Prostate gland (tissue), 2 donors: ENCODE measurements at regions not wholly inside any gene's neighbourhood (a gene's known extent, or its start where the extent isn't known, plus 50 kb on each side); places are given as distances from the start of the nearest gene placed in this dataset.
A peak's percentile ranks its signal among the peaks of the same experiment; 100 is the strongest.

Source experiments
- DNase-seq: peaks from one replicate; pipeline ENCODE4 v3.0.0-alpha.2; 2019; ENCODE audit warnings: low spot score
- H3K27ac ChIP-seq, 2 donors: fragments of 200-600 bp; sonication (generic); 2 replicates each; pipeline ENCODE4 v1.5.1; 2017 to 2019
- H3K27me3 ChIP-seq: fragments of 200-600 bp; sonication (generic); replicated peaks from 2 replicates; pipeline ENCODE4 v1.5.1; 2019; ENCODE audit not compliant: insufficient read depth
- H3K36me3 ChIP-seq, 2 donors: fragments of 200-600 bp; sonication (generic); 1 replicate in 1 of 2; 2 replicates in 1 of 2; pipeline versions ENCODE4 v1.5.1 to v1.8.1; 2017 to 2019
- H3K4me1 ChIP-seq: fragments of 200-600 bp; sonication (generic); replicated peaks from 2 replicates; pipeline ENCODE4 v1.5.1; 2019
- H3K4me3 ChIP-seq, 2 donors: fragments of 200-600 bp; sonication (generic); 2 replicates each; pipeline ENCODE4 v1.5.1; 2017 to 2019
- H3K9me3 ChIP-seq: fragments of 200-600 bp; sonication (generic); 2 replicates; pipeline ENCODE4 v1.5.1; 2017
- CTCF ChIP-seq, 4 experiments: fragments of 200-600 bp in 2 of 4; fragments of 450-650 bp in 2 of 4; sonication (generic) in 2 of 4; IDR thresholded peaks; 1 replicate in 3 of 4; 2 replicates in 1 of 4; pipeline ENCODE4 v1.5.1; 2016 to 2019; ENCODE audit warnings: antibody characterized with exemption in 4 of 4, mild to moderate bottlenecking in 2 of 4, moderate library complexity in 2 of 4
- POLR2A ChIP-seq: fragments of 450-650 bp; IDR thresholded peaks from one replicate; pipeline ENCODE4 v1.6.1; 2016; ENCODE audit warnings: antibody characterized with exemption, mild to moderate bottlenecking
- POLR2AphosphoS5 ChIP-seq: sonication (generic); formaldehyde crosslinking; IDR thresholded peaks from one replicate; pipeline ENCODE4 v1.6.1; 2017; ENCODE audit warnings: antibody characterized with exemption
- WGBS: methylation state at CpG from one replicate; pipeline ENCODE4 v1.1.5; 2018; 5-methylcytosine and 5-hydroxymethylcytosine counted together
- intact Hi-C: fragments of 100-400 bp; cut with DNase I; formaldehyde crosslinking; loops from one replicate; pipeline ENCODE4 v1.14.2; 2022

- Histone ChIP-seq H3K27me3 (no peaks in the 10 kb centered on the region), H3K9me3 (no peaks in the 10 kb centered on the region), H3K27ac (no peak overlapping the region), H3K4me3 (no peak overlapping the region), H3K36me3 (no peaks in the 10 kb centered on the region), H3K4me1 (no peaks in the 10 kb centered on the region)
- TF ChIP-seq POLR2AphosphoS5 (no peak), POLR2A (no peak), CTCF (IDR thresholded peaks at IDR 0.05) (no peak)
- 60% methylated on average over 9 of the region's 9 CpGs for WGBS
- no peak for DNase-seq
- intact Hi-C loops = no loop called here
Observed at GRCh38 chr5:124948062-124948753, 201.8 kb upstream of the ZNF608 start.

- TF ChIP-seq POLR2AphosphoS5 (no peak), POLR2A (no peak), CTCF (IDR thresholded peaks at IDR 0.05) (no peak)
- no peak overlapping the region for H3K27ac ChIP-seq
- intact Hi-C loops = no loop called here
- no peak overlapping the region for H3K4me3 ChIP-seq
- H3K4me1 ChIP-seq = no peaks in the 10 kb centered on the region
- no peak for DNase-seq
- H3K27me3 ChIP-seq = no peaks in the 10 kb centered on the region
- H3K9me3 ChIP-seq = no peaks in the 10 kb centered on the region
- no peaks in the 10 kb centered on the region for H3K36me3 ChIP-seq
- 47% methylated on average over 4 of the region's 4 CpGs for WGBS
Observed at GRCh38 chr5:124948754-124949275, 202.4 kb upstream of the ZNF608 start.

GRCh38 chr5:124949862-124950261, 203.4 kb upstream of the ZNF608 start:
- H3K27me3 ChIP-seq = no peaks in the 10 kb centered on the region
- no peak overlapping the region for H3K27ac ChIP-seq
- intact Hi-C loops = loop anchor here (5.0 kb wide), 1 partner anchor 43 kb away; no protein-coding TSS in a partner anchor
- H3K9me3 ChIP-seq = no peaks in the 10 kb centered on the region
- H3K36me3 ChIP-seq = no peaks in the 10 kb centered on the region
- DNase-seq = peak; percentile 19
- TF ChIP-seq POLR2AphosphoS5 (peak; percentile 21), POLR2A (no peak), CTCF (IDR thresholded peaks at IDR 0.05) (no peak)
- H3K4me1 ChIP-seq = no peaks in the 10 kb centered on the region
- WGBS = 61% methylated on average over 4 of the region's 4 CpGs
- no peak overlapping the region for H3K4me3 ChIP-seq

GRCh38 chr5:124951105-124951504, 204.7 kb upstream of the ZNF608 start:
- Histone ChIP-seq H3K4me3 (no peak overlapping the region), H3K9me3 (no peaks in the 10 kb centered on the region), H3K36me3 (no peaks in the 10 kb centered on the region), H3K4me1 (no peaks in the 10 kb centered on the region), H3K27ac (no peak overlapping the region), H3K27me3 (no peaks in the 10 kb centered on the region)
- DNase-seq = no peak
- intact Hi-C loops = loop anchor here (5.0 kb wide), 1 partner anchor 44 kb away; no protein-coding TSS in a partner anchor
- no peak for TF ChIP-seq CTCF (IDR thresholded peaks at IDR 0.05)
- 96% methylated on average over 3 of the region's 3 CpGs for WGBS

- WGBS = 91% methylated on average over 3 of the region's 3 CpGs
Observed at GRCh38 chr5:124951661-124952060, 205.2 kb upstream of the ZNF608 start.

More at GRCh38 chr5:124951661-124952060, 205.2 kb upstream of the ZNF608 start:
- H3K4me3 ChIP-seq = no peak overlapping the region
- DNase-seq = no peak
- no peaks in the 10 kb centered on the region for H3K9me3 ChIP-seq
- no peak overlapping the region for H3K27ac ChIP-seq
- no peaks in the 10 kb centered on the region for H3K27me3 ChIP-seq
- H3K36me3 ChIP-seq = no peaks in the 10 kb centered on the region
- TF ChIP-seq CTCF (IDR thresholded peaks at IDR 0.05) (no peak), POLR2AphosphoS5 (no peak), POLR2A (no peak)
- intact Hi-C loops = loop anchor here (5.0 kb wide), 1 partner anchor 44 kb away; no protein-coding TSS in a partner anchor
- H3K4me1 ChIP-seq = no peaks in the 10 kb centered on the region
